ENCODE measurements at regions not wholly inside any gene's neighbourhood (a gene's known extent, or its start where the extent isn't known, plus 50 kb on each side); places are given as distances from the start of the nearest gene placed in this dataset.

- no peak for TF ChIP-seq TAF1 (IDR thresholded peaks at IDR 0.05; ENCODE audit: control insufficient read depth, extremely low read depth, insufficient read depth, low read length, severe bottlenecking)
- TF ChIP-seq CREB1 (IDR thresholded peaks at IDR 0.05), result no peak
- TF ChIP-seq CREB1 (CRISPR knock-in tag; IDR thresholded peaks at IDR 0.05), result no peak
- no peak for TF ChIP-seq NFIC (IDR thresholded peaks at IDR 0.05)
Measured at GRCh38 chr17:14725729-14726128, 424.8 kb downstream of the HS3ST3B1 start.
